ENCODE measurements at regions not wholly inside any gene's neighbourhood (a gene's known extent, or its start where the extent isn't known, plus 50 kb on each side); places are given as distances from the start of the nearest gene placed in this dataset.

DNA sequence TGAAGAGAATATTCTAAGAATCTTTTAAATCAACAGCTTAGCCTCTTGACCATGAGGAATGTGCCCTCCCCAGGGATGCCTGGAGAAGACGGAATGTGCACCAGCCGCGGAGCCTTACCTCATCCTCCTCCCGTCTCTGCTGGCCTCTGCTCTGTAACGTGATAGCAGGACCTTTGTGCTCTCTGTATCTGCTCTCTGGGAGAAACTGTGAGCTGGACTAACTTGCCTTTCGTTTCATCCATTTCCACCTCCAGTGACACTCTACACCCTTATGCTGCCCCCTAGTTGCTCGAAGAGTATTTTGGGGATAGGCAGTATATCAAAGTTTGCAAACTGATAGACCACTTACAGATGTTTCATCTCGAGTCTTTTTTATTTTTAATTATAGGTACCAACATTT, 141.4 kb downstream of the NPR3 start:
- no peak for TF ChIP-seq POLR2A (IDR thresholded peaks at IDR 0.05)
- TF ChIP-seq, protein P1, sequence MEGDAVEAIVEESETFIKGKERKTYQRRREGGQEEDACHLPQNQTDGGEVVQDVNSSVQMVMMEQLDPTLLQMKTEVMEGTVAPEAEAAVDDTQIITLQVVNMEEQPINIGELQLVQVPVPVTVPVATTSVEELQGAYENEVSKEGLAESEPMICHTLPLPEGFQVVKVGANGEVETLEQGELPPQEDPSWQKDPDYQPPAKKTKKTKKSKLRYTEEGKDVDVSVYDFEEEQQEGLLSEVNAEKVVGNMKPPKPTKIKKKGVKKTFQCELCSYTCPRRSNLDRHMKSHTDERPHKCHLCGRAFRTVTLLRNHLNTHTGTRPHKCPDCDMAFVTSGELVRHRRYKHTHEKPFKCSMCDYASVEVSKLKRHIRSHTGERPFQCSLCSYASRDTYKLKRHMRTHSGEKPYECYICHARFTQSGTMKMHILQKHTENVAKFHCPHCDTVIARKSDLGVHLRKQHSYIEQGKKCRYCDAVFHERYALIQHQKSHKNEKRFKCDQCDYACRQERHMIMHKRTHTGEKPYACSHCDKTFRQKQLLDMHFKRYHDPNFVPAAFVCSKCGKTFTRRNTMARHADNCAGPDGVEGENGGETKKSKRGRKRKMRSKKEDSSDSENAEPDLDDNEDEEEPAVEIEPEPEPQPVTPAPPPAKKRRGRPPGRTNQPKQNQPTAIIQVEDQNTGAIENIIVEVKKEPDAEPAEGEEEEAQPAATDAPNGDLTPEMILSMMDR (IDR thresholded peaks at IDR 0.05) = no peak

Data from lower leg skin (tissue), 3 donors.